IPS-18a (cell line): ENCODE measurements at regions not wholly inside any gene's neighbourhood (a gene's known extent, or its start where the extent isn't known, plus 50 kb on each side); places are given as distances from the start of the nearest gene placed in this dataset.

Experiments used
- H3K27ac ChIP-seq: one replicate; pipeline ENCODE4 v1.5.1; 2013; ENCODE audit warnings: low read length
- H3K27me3 ChIP-seq: one replicate; pipeline ENCODE4 v1.6.1; 2013; ENCODE audit warnings: mild to moderate bottlenecking, low read length; ENCODE audit not compliant: control insufficient read depth, insufficient read depth
- H3K36me3 ChIP-seq: one replicate; pipeline ENCODE4 v1.6.1; 2013; ENCODE audit warnings: low read depth, low read length; ENCODE audit not compliant: control insufficient read depth
- H3K4me1 ChIP-seq: one replicate; pipeline ENCODE4 v1.6.1; 2013; ENCODE audit warnings: low read depth, low read length; ENCODE audit not compliant: control insufficient read depth
- H3K4me3 ChIP-seq: one replicate; pipeline ENCODE4 v1.5.1; 2013; ENCODE audit warnings: low read length
- H3K9ac ChIP-seq: one replicate; pipeline ENCODE4 v1.6.1; 2013; ENCODE audit warnings: mild to moderate bottlenecking, low read length, moderate library complexity
- H3K9me3 ChIP-seq: one replicate; pipeline ENCODE4 v1.6.1; 2013; ENCODE audit warnings: low read depth, low read length; ENCODE audit not compliant: control insufficient read depth

- Histone ChIP-seq H3K9ac (no peak overlapping the region), H3K9me3 (no peaks in the 10 kb centered on the region), H3K36me3 (no peaks in the 10 kb centered on the region), H3K4me3 (no peak overlapping the region), H3K27me3 (no peaks in the 10 kb centered on the region), H3K4me1 (peaks cover 4% of the 10 kb centered on the region), H3K27ac (no peak overlapping the region)
Measured at GRCh38 chr16:9428355-9429005, 337.0 kb downstream of the HAPSTR1 start.

GRCh38 chr16:9429646-9430330 is 338.3 kb downstream of the HAPSTR1 start:
- no peaks in the 10 kb centered on the region for H3K27me3 ChIP-seq
- H3K9me3 ChIP-seq, result no peaks in the 10 kb centered on the region
- no peak overlapping the region for H3K27ac ChIP-seq
- H3K4me3 ChIP-seq, result no peak overlapping the region
- H3K9ac ChIP-seq, result no peak overlapping the region
- H3K4me1 ChIP-seq, result peaks cover 4% of the 10 kb centered on the region
- H3K36me3 ChIP-seq, result no peaks in the 10 kb centered on the region

- Histone ChIP-seq H3K9ac (no peak overlapping the region), H3K27me3 (no peaks in the 10 kb centered on the region), H3K4me3 (no peak overlapping the region), H3K27ac (no peak overlapping the region), H3K36me3 (no peaks in the 10 kb centered on the region), H3K9me3 (no peaks in the 10 kb centered on the region), H3K4me1 (peaks cover 4% of the 10 kb centered on the region)
Measured at GRCh38 chr16:9434659-9435058, 343.2 kb downstream of the HAPSTR1 start.

GRCh38 chr16:9436175-9436574 is 344.7 kb downstream of the HAPSTR1 start:
- no peaks in the 10 kb centered on the region for H3K4me1 ChIP-seq
- no peak overlapping the region for H3K27ac ChIP-seq
- H3K9me3 ChIP-seq, result no peaks in the 10 kb centered on the region
- no peaks in the 10 kb centered on the region for H3K36me3 ChIP-seq
- no peak overlapping the region for H3K9ac ChIP-seq
- no peaks in the 10 kb centered on the region for H3K27me3 ChIP-seq
- H3K4me3 ChIP-seq, result no peak overlapping the region

GRCh38 chr16:9437115-9437514 is 345.7 kb downstream of the HAPSTR1 start:
- no peaks in the 10 kb centered on the region for H3K9me3 ChIP-seq
- H3K27ac ChIP-seq, result no peak overlapping the region
- no peaks in the 10 kb centered on the region for H3K27me3 ChIP-seq
- peaks cover under 1% of the 10 kb centered on the region for H3K4me1 ChIP-seq
- no peak overlapping the region for H3K4me3 ChIP-seq
- no peak overlapping the region for H3K9ac ChIP-seq
- H3K36me3 ChIP-seq, result no peaks in the 10 kb centered on the region

- Histone ChIP-seq H3K27me3 (no peaks in the 10 kb centered on the region), H3K27ac (no peak overlapping the region), H3K9ac (no peak overlapping the region), H3K9me3 (no peaks in the 10 kb centered on the region), H3K36me3 (no peaks in the 10 kb centered on the region), H3K4me1 (peaks cover 8% of the 10 kb centered on the region), H3K4me3 (no peak overlapping the region)
Measured at GRCh38 chr16:9438991-9439390, 347.5 kb downstream of the HAPSTR1 start.

GRCh38 chr16:9441012-9441411 is 349.6 kb downstream of the HAPSTR1 start:
- peaks cover 11% of the 10 kb centered on the region for H3K4me1 ChIP-seq
- no peak overlapping the region for H3K27ac ChIP-seq
- no peaks in the 10 kb centered on the region for H3K27me3 ChIP-seq
- H3K4me3 ChIP-seq, result no peak overlapping the region
- H3K9me3 ChIP-seq, result no peaks in the 10 kb centered on the region
- H3K36me3 ChIP-seq, result no peaks in the 10 kb centered on the region
- H3K9ac ChIP-seq, result no peak overlapping the region

GRCh38 chr16:9443864-9444263 is 352.4 kb downstream of the HAPSTR1 start:
- Histone ChIP-seq H3K9ac (no peak overlapping the region), H3K27ac (no peak overlapping the region), H3K9me3 (no peaks in the 10 kb centered on the region), H3K27me3 (no peaks in the 10 kb centered on the region), H3K4me3 (no peak overlapping the region), H3K4me1 (peaks cover 11% of the 10 kb centered on the region), H3K36me3 (no peaks in the 10 kb centered on the region)

- Histone ChIP-seq H3K27me3 (no peaks in the 10 kb centered on the region), H3K9ac (no peak overlapping the region), H3K27ac (no peak overlapping the region), H3K9me3 (no peaks in the 10 kb centered on the region), H3K36me3 (no peaks in the 10 kb centered on the region), H3K4me3 (no peak overlapping the region), H3K4me1 (peaks cover 11% of the 10 kb centered on the region)
Measured at GRCh38 chr16:9446471-9447194, 355.2 kb downstream of the HAPSTR1 start.

GRCh38 chr16:9447195-9447551 is 355.7 kb downstream of the HAPSTR1 start:
- Histone ChIP-seq H3K9me3 (no peaks in the 10 kb centered on the region), H3K4me3 (no peak overlapping the region)

GRCh38 chr16:9447699-9448098 is 356.3 kb downstream of the HAPSTR1 start:
- H3K36me3 ChIP-seq, result no peaks in the 10 kb centered on the region
- no peaks in the 10 kb centered on the region for H3K9me3 ChIP-seq
- no peak overlapping the region for H3K9ac ChIP-seq
- no peak overlapping the region for H3K27ac ChIP-seq
- peaks cover 5% of the 10 kb centered on the region for H3K4me1 ChIP-seq
- H3K27me3 ChIP-seq, result no peaks in the 10 kb centered on the region
- H3K4me3 ChIP-seq, result no peak overlapping the region

More at GRCh38 chr16:9447195-9447551, 355.7 kb downstream of the HAPSTR1 start:
- Histone ChIP-seq H3K27me3 (no peaks in the 10 kb centered on the region), H3K4me1 (peaks cover 10% of the 10 kb centered on the region), H3K36me3 (no peaks in the 10 kb centered on the region), H3K27ac (no peak overlapping the region), H3K9ac (no peak overlapping the region)
